ENCODE measurements at regions not wholly inside any gene's neighbourhood (a gene's known extent, or its start where the extent isn't known, plus 50 kb on each side); places are given as distances from the start of the nearest gene placed in this dataset.
A peak's percentile ranks its signal among the peaks of the same experiment; 100 is the strongest.
"Not testable (repeated sequence)": the region's sequence is repeated elsewhere in the genome, so short reads cannot be mapped to it uniquely, and the experiment has no call there.

- DNase-seq = no peak
Measured at GRCh38 chr3:4897765-4898453, 81.3 kb upstream of the BHLHE40 start.

- DNase-seq = peak; percentile 30
Measured at GRCh38 chr3:4898454-4899313, 80.6 kb upstream of the BHLHE40 start.

GRCh38 chr3:4899710-4900109, 79.5 kb upstream of the BHLHE40 start:
- no peak for DNase-seq

- no peak for DNase-seq
Measured at GRCh38 chr3:4900298-4900697, 78.9 kb upstream of the BHLHE40 start.

GRCh38 chr3:4904811-4905695, 74.2 kb upstream of the BHLHE40 start:
- DNase-seq = peak; percentile 24

GRCh38 chr3:4906107-4906621, 73.1 kb upstream of the BHLHE40 start:
- peak; percentile 15 for DNase-seq

GRCh38 chr3:4907050-4907449, 72.2 kb upstream of the BHLHE40 start:
- no peak for DNase-seq

GRCh38 chr3:4907643-4908432, 71.4 kb upstream of the BHLHE40 start:
- DNase-seq = peak; percentile 39

GRCh38 chr3:4908433-4909156, 70.6 kb upstream of the BHLHE40 start:
- DNase-seq = peak; percentile 47

GRCh38 chr3:4914464-4914863, 64.8 kb upstream of the BHLHE40 start:
- DNase-seq = no peak

GRCh38 chr3:4921589-4921988, 57.6 kb upstream of the BHLHE40 start:
- not testable (repeated sequence) for DNase-seq

- no peak for DNase-seq
Measured at GRCh38 chr3:4926892-4927291, 52.3 kb upstream of the BHLHE40 start.

GRCh38 chr3:4928277-4928789, 50.9 kb upstream of the BHLHE40 start:
- DNase-seq = no peak

All from CD4-positive, alpha-beta T cell treated with Interleukin-17A for 1 hour (primary cell).